ENCODE measurements at regions not wholly inside any gene's neighbourhood (a gene's known extent, or its start where the extent isn't known, plus 50 kb on each side); places are given as distances from the start of the nearest gene placed in this dataset.
"Not testable (repeated sequence)": the region's sequence is repeated elsewhere in the genome, so short reads cannot be mapped to it uniquely, and the experiment has no call there.

GRCh38 chr5:179405426-179406030 is 60.3 kb upstream of the ADAMTS2 start:
- Mint-ChIP-seq H3K9me3 (peaks cover 3 to 4% of the 10 kb centered on the region in 2 donors), H3K4me1 (ENCODE audit: low read depth in 2 of 2) (no peaks in the 10 kb centered on the region), H3K27me3 (peaks cover 0 to 36% of the 10 kb centered on the region in 2 donors), H3K27ac (no peak overlapping the region), H3K36me3 (ENCODE audit: insufficient read depth) (no peaks in the 10 kb centered on the region), H3K4me3 (no peak overlapping the region)
- ATAC-seq (replicated peaks) (no peak), DNase-seq (no peak)

GRCh38 chr5:179405054-179405416 is 59.8 kb upstream of the ADAMTS2 start:
- ATAC-seq (replicated peaks): no peak
- no peak for DNase-seq
- H3K9me3 Mint-ChIP-seq: peaks cover 3 to 9% of the 10 kb centered on the region in 2 donors
- no peaks in the 10 kb centered on the region for H3K4me1 Mint-ChIP-seq (ENCODE audit: low read depth in 2 of 2)
- H3K27me3 Mint-ChIP-seq: peaks cover 0 to 36% of the 10 kb centered on the region in 2 donors
- H3K4me3 Mint-ChIP-seq: no peak overlapping the region
- H3K36me3 Mint-ChIP-seq (ENCODE audit: insufficient read depth): no peaks in the 10 kb centered on the region
- no peak overlapping the region for H3K27ac Mint-ChIP-seq

- DNase-seq (no peak), ATAC-seq (replicated peaks) (no peak)
- Mint-ChIP-seq H3K9me3 (peaks cover 6 to 14% of the 10 kb centered on the region in 2 donors), H3K4me3 (no peak overlapping the region), H3K27me3 (peaks cover 0 to 36% of the 10 kb centered on the region in 2 donors), H3K27ac (no peak overlapping the region), H3K36me3 (ENCODE audit: insufficient read depth) (no peaks in the 10 kb centered on the region), H3K4me1 (ENCODE audit: low read depth in 2 of 2) (no peaks in the 10 kb centered on the region)
These were observed 59.2 kb upstream of the ADAMTS2 start for GRCh38 chr5:179404321-179405053.

GRCh38 chr5:179403426-179404147 is 58.3 kb upstream of the ADAMTS2 start:
- DNase-seq (no peak), ATAC-seq (replicated peaks) (no peak)
- peaks cover 9 to 18% of the 10 kb centered on the region in 2 donors for H3K9me3 Mint-ChIP-seq
- H3K27me3 Mint-ChIP-seq: peaks cover 0 to 35% of the 10 kb centered on the region in 2 donors
- no peak overlapping the region for H3K4me3 Mint-ChIP-seq
- H3K36me3 Mint-ChIP-seq (ENCODE audit: insufficient read depth): no peaks in the 10 kb centered on the region
- no peak overlapping the region for H3K27ac Mint-ChIP-seq
- no peaks in the 10 kb centered on the region for H3K4me1 Mint-ChIP-seq (ENCODE audit: low read depth in 2 of 2)

- DNase-seq; H3K27ac Mint-ChIP-seq; H3K4me1 Mint-ChIP-seq (ENCODE audit: low read depth in 2 of 2); H3K4me3 Mint-ChIP-seq; H3K36me3 Mint-ChIP-seq (ENCODE audit: insufficient read depth); ATAC-seq (replicated peaks): not testable (repeated sequence)
- H3K27me3 Mint-ChIP-seq: peaks cover 5 to 16% of the 10 kb centered on the region in 2 donors
- H3K9me3 Mint-ChIP-seq: peaks cover 10 to 18% of the 10 kb centered on the region in 2 donors
These were observed 55.2 kb upstream of the ADAMTS2 start for GRCh38 chr5:179400435-179400834.

- peaks cover 9 to 16% of the 10 kb centered on the region in 2 donors for H3K27me3 Mint-ChIP-seq
- H3K36me3 Mint-ChIP-seq (ENCODE audit: insufficient read depth): no peaks in the 10 kb centered on the region
- no peaks in the 10 kb centered on the region for H3K4me1 Mint-ChIP-seq (ENCODE audit: low read depth in 2 of 2)
- DNase-seq (no peak), ATAC-seq (replicated peaks) (no peak)
- H3K27ac Mint-ChIP-seq: no peak overlapping the region
- peaks cover 10 to 18% of the 10 kb centered on the region in 2 donors for H3K9me3 Mint-ChIP-seq
- H3K4me3 Mint-ChIP-seq: no peak overlapping the region
These were observed 54.8 kb upstream of the ADAMTS2 start for GRCh38 chr5:179400020-179400419.

- not testable (repeated sequence) for ATAC-seq (replicated peaks); H3K4me1 Mint-ChIP-seq (ENCODE audit: low read depth in 2 of 2); H3K27ac Mint-ChIP-seq; DNase-seq; H3K36me3 Mint-ChIP-seq (ENCODE audit: insufficient read depth); H3K4me3 Mint-ChIP-seq
- peaks cover 10 to 18% of the 10 kb centered on the region in 2 donors for H3K9me3 Mint-ChIP-seq
- peaks cover 9 to 11% of the 10 kb centered on the region in 2 donors for H3K27me3 Mint-ChIP-seq
These were observed 54.1 kb upstream of the ADAMTS2 start for GRCh38 chr5:179399327-179399726.

GRCh38 chr5:179397516-179397915 is 52.3 kb upstream of the ADAMTS2 start:
- H3K4me1 Mint-ChIP-seq (ENCODE audit: low read depth in 2 of 2): no peaks in the 10 kb centered on the region
- no peak overlapping the region for H3K27ac Mint-ChIP-seq
- H3K36me3 Mint-ChIP-seq (ENCODE audit: insufficient read depth): no peaks in the 10 kb centered on the region
- ATAC-seq (replicated peaks) (no peak), DNase-seq (no peak)
- peaks cover 12 to 18% of the 10 kb centered on the region in 2 donors for H3K9me3 Mint-ChIP-seq
- no peak overlapping the region for H3K4me3 Mint-ChIP-seq
- H3K27me3 Mint-ChIP-seq: peaks cover 0 to 17% of the 10 kb centered on the region in 2 donors
